Karpas-422 (cell line): ENCODE measurements at regions not wholly inside any gene's neighbourhood (a gene's known extent, or its start where the extent isn't known, plus 50 kb on each side); places are given as distances from the start of the nearest gene placed in this dataset.

ENCODE experiments used
- DNase-seq: peaks from one replicate; pipeline ENCODE4 v3.0.0-alpha.2; 2015
- H2AFZ ChIP-seq: fragments of 200-600 bp; sonication (generic); 2 replicates; pipeline ENCODE4 v1.6.1; 2014; ENCODE audit warnings: antibody characterized with exemption, low read length, mixed read lengths
- H3K27ac ChIP-seq: fragments of 200-600 bp; sonication (generic); 2 replicates; pipeline ENCODE4 v1.5.1; 2014; ENCODE audit warnings: mild to moderate bottlenecking, low read length, moderate library complexity
- H3K27me3 ChIP-seq: fragments of 200-600 bp; sonication (generic); 2 replicates; pipeline ENCODE4 v1.6.1; 2014; ENCODE audit warnings: low read length, mixed read lengths
- H3K36me3 ChIP-seq: fragments of 200-600 bp; sonication (generic); 2 replicates; pipeline ENCODE4 v1.6.1; 2014; ENCODE audit warnings: low read length, mixed read lengths; ENCODE audit not compliant: insufficient read depth
- H3K4me1 ChIP-seq: fragments of 200-600 bp; sonication (generic); 2 replicates; pipeline ENCODE4 v1.6.1; 2014; ENCODE audit warnings: mild to moderate bottlenecking, low read length, mixed read lengths
- H3K4me2 ChIP-seq: fragments of 200-600 bp; sonication (generic); 2 replicates; pipeline ENCODE4 v1.6.1; 2014; ENCODE audit warnings: low read length, low read depth, mild to moderate bottlenecking; ENCODE audit not compliant: poor library complexity, severe bottlenecking
- H3K4me3 ChIP-seq: fragments of 200-600 bp; sonication (generic); 2 replicates; pipeline ENCODE4 v1.5.1; 2014; ENCODE audit warnings: mild to moderate bottlenecking, antibody characterized with exemption, low read length, mixed read lengths
- H3K79me2 ChIP-seq: fragments of 200-600 bp; sonication (generic); 2 replicates; pipeline ENCODE4 v1.6.1; 2014; ENCODE audit warnings: mild to moderate bottlenecking, low read length, mixed read lengths
- H3K9ac ChIP-seq: fragments of 200-600 bp; sonication (generic); 2 replicates; pipeline ENCODE4 v1.6.0; 2014; ENCODE audit warnings: low read length
- H3K9me2 ChIP-seq: fragments of 200-600 bp; sonication (generic), shearing (Covaris generic); replicated peaks from 2 replicates; pipeline ENCODE4 v1.6.0; 2014; ENCODE audit warnings: mild to moderate bottlenecking, low read length, moderate library complexity; ENCODE audit not compliant: insufficient read depth
- H3K9me3 ChIP-seq: fragments of 300-700, 200-600 bp; sonication (generic); 2 replicates; pipeline ENCODE4 v1.6.1; 2014; ENCODE audit warnings: low read length, mixed read lengths
- H4K20me1 ChIP-seq: fragments of 200-600 bp; sonication (generic); 2 replicates; pipeline ENCODE4 v1.6.1; 2014; ENCODE audit warnings: mild to moderate bottlenecking, antibody characterized with exemption, low read length, low read depth; ENCODE audit not compliant: insufficient read depth

GRCh38 chr7:54838175-54838910 lies 79.3 kb upstream of the SEC61G start:
- Histone ChIP-seq H3K9me3 (no peaks in the 10 kb centered on the region), H3K36me3 (no peaks in the 10 kb centered on the region), H3K27me3 (no peaks in the 10 kb centered on the region), H3K9ac (no peak overlapping the region), H2AFZ (no peak overlapping the region), H3K4me1 (no peaks in the 10 kb centered on the region), H3K4me2 (no peak overlapping the region), H3K79me2 (no peaks in the 10 kb centered on the region), H3K4me3 (no peak overlapping the region), H4K20me1 (no peaks in the 10 kb centered on the region), H3K27ac (no peak overlapping the region), H3K9me2 (no peaks in the 10 kb centered on the region)
- DNase-seq = no peak

GRCh38 chr7:54839575-54840213 lies 80.7 kb upstream of the SEC61G start:
- H3K36me3 ChIP-seq = no peaks in the 10 kb centered on the region
- H3K4me3 ChIP-seq = no peak overlapping the region
- H3K79me2 ChIP-seq = no peaks in the 10 kb centered on the region
- H2AFZ ChIP-seq = no peak overlapping the region
- no peaks in the 10 kb centered on the region for H3K9me3 ChIP-seq
- no peaks in the 10 kb centered on the region; the same call in 1 of the 2 replicates for H3K27me3 ChIP-seq
- H3K27ac ChIP-seq = no peak overlapping the region
- no peak for DNase-seq
- no peaks in the 10 kb centered on the region for H3K9me2 ChIP-seq
- H3K4me2 ChIP-seq = no peak overlapping the region
- H3K4me1 ChIP-seq = no peaks in the 10 kb centered on the region
- no peak overlapping the region for H3K9ac ChIP-seq
- no peaks in the 10 kb centered on the region for H4K20me1 ChIP-seq

- no peak overlapping the region for H2AFZ ChIP-seq
- DNase-seq = peak; percentile 68
- H3K79me2 ChIP-seq = no peaks in the 10 kb centered on the region
- no peak overlapping the region for H3K27ac ChIP-seq
- H3K4me2 ChIP-seq = no peak overlapping the region
- H3K36me3 ChIP-seq = no peaks in the 10 kb centered on the region
- no peak overlapping the region for H3K9ac ChIP-seq
- H3K4me3 ChIP-seq = no peak overlapping the region
- H3K4me1 ChIP-seq = no peaks in the 10 kb centered on the region
- H3K27me3 ChIP-seq = no peaks in the 10 kb centered on the region; the same call in 1 of the 2 replicates
- H3K9me2 ChIP-seq = no peaks in the 10 kb centered on the region
- H4K20me1 ChIP-seq = no peaks in the 10 kb centered on the region
- H3K9me3 ChIP-seq = no peaks in the 10 kb centered on the region
These were observed 83.0 kb upstream of the SEC61G start for GRCh38 chr7:54841772-54842697.

GRCh38 chr7:54843841-54844355 lies 84.9 kb upstream of the SEC61G start:
- DNase-seq = no peak
- Histone ChIP-seq H3K4me2 (no peak overlapping the region), H3K27ac (no peak overlapping the region), H3K4me3 (no peak overlapping the region), H3K9me3 (no peaks in the 10 kb centered on the region), H2AFZ (no peak overlapping the region), H3K36me3 (no peaks in the 10 kb centered on the region), H4K20me1 (no peaks in the 10 kb centered on the region), H3K79me2 (no peaks in the 10 kb centered on the region), H3K9me2 (no peaks in the 10 kb centered on the region), H3K9ac (no peak overlapping the region), H3K4me1 (no peaks in the 10 kb centered on the region), H3K27me3 (no peaks in the 10 kb centered on the region; the same call in 1 of the 2 replicates)

- Histone ChIP-seq H3K4me2 (no peak overlapping the region), H3K9me2 (no peaks in the 10 kb centered on the region), H3K4me3 (no peak overlapping the region), H3K4me1 (no peaks in the 10 kb centered on the region), H3K27ac (no peak overlapping the region), H3K79me2 (no peaks in the 10 kb centered on the region), H3K27me3 (no peaks in the 10 kb centered on the region; the same call in 1 of the 2 replicates), H4K20me1 (no peaks in the 10 kb centered on the region), H3K9ac (no peak overlapping the region), H3K36me3 (no peaks in the 10 kb centered on the region), H3K9me3 (no peaks in the 10 kb centered on the region), H2AFZ (no peak overlapping the region)
- no peak for DNase-seq
These were observed 87.3 kb upstream of the SEC61G start for GRCh38 chr7:54846273-54846672.

- Histone ChIP-seq H3K27me3 (no peaks in the 10 kb centered on the region; the same call in 1 of the 2 replicates), H4K20me1 (no peaks in the 10 kb centered on the region), H2AFZ (no peak overlapping the region), H3K4me3 (no peak overlapping the region), H3K9me2 (no peaks in the 10 kb centered on the region), H3K4me1 (no peaks in the 10 kb centered on the region), H3K9me3 (no peaks in the 10 kb centered on the region), H3K4me2 (no peak overlapping the region), H3K27ac (no peak overlapping the region), H3K9ac (no peak overlapping the region), H3K36me3 (no peaks in the 10 kb centered on the region), H3K79me2 (no peaks in the 10 kb centered on the region)
- DNase-seq = no peak
These were observed 88.9 kb upstream of the SEC61G start for GRCh38 chr7:54847921-54848320.

GRCh38 chr7:54856856-54857255 lies 97.8 kb upstream of the SEC61G start:
- Histone ChIP-seq H4K20me1 (no peaks in the 10 kb centered on the region), H3K4me2 (no peak overlapping the region), H2AFZ (no peak overlapping the region), H3K36me3 (no peaks in the 10 kb centered on the region), H3K79me2 (no peaks in the 10 kb centered on the region), H3K9me2 (no peaks in the 10 kb centered on the region), H3K27ac (no peak overlapping the region), H3K9ac (no peak overlapping the region), H3K4me1 (no peaks in the 10 kb centered on the region), H3K9me3 (no peaks in the 10 kb centered on the region), H3K4me3 (no peak overlapping the region), H3K27me3 (no peaks in the 10 kb centered on the region)
- no peak for DNase-seq

GRCh38 chr7:54857294-54857693 lies 98.3 kb upstream of the SEC61G start:
- Histone ChIP-seq H4K20me1 (no peaks in the 10 kb centered on the region), H3K4me3 (no peak overlapping the region), H3K4me1 (no peaks in the 10 kb centered on the region), H3K9ac (no peak overlapping the region), H3K27ac (no peak overlapping the region), H3K9me3 (no peaks in the 10 kb centered on the region), H2AFZ (no peak overlapping the region), H3K27me3 (no peaks in the 10 kb centered on the region), H3K4me2 (no peak overlapping the region), H3K9me2 (no peaks in the 10 kb centered on the region), H3K79me2 (no peaks in the 10 kb centered on the region), H3K36me3 (no peaks in the 10 kb centered on the region)
- no peak for DNase-seq
